ENCODE measurements at regions not wholly inside any gene's neighbourhood (a gene's known extent, or its start where the extent isn't known, plus 50 kb on each side); places are given as distances from the start of the nearest gene placed in this dataset.

- DNase-seq, result no peak
These were observed 822.9 kb downstream of the VRK1 start for GRCh38 chr14:97620066-97620465.

- no peak for DNase-seq
These were observed 827.8 kb downstream of the VRK1 start for GRCh38 chr14:97624985-97625384.

GRCh38 chr14:97625477-97625876, 828.3 kb downstream of the VRK1 start:
- DNase-seq, result no peak

- no peak for DNase-seq
These were observed 828.9 kb downstream of the VRK1 start for GRCh38 chr14:97626088-97626487.

- no peak for DNase-seq
These were observed 833.1 kb downstream of the VRK1 start for GRCh38 chr14:97630249-97630648.

- no peak for DNase-seq
These were observed 836.1 kb downstream of the VRK1 start for GRCh38 chr14:97633131-97633738.

- peak; percentile 14 for DNase-seq
These were observed 837.6 kb downstream of the VRK1 start for GRCh38 chr14:97634751-97635150.

GRCh38 chr14:97638864-97639263, 841.7 kb downstream of the VRK1 start:
- no peak for DNase-seq

- no peak for DNase-seq
These were observed 842.8 kb downstream of the VRK1 start for GRCh38 chr14:97640031-97640430.

- DNase-seq, result no peak
These were observed 844.6 kb downstream of the VRK1 start for GRCh38 chr14:97641827-97642226.

GRCh38 chr14:97642631-97643030, 845.4 kb downstream of the VRK1 start:
- DNase-seq, result no peak

GRCh38 chr14:97644365-97644764, 847.2 kb downstream of the VRK1 start:
- no peak for DNase-seq

- no peak for DNase-seq
These were observed 852.6 kb downstream of the VRK1 start for GRCh38 chr14:97649752-97650151.

- DNase-seq, result no peak
These were observed 858.2 kb downstream of the VRK1 start for GRCh38 chr14:97655169-97655948.

GRCh38 chr14:97657609-97658008, 860.4 kb downstream of the VRK1 start:
- no peak for DNase-seq

- DNase-seq, result no peak
These were observed 890.9 kb downstream of the VRK1 start for GRCh38 chr14:97687944-97688630.

- no peak for DNase-seq
These were observed 891.6 kb downstream of the VRK1 start for GRCh38 chr14:97688631-97689336.

GRCh38 chr14:97692084-97692483, 894.9 kb downstream of the VRK1 start:
- DNase-seq, result no peak

GRCh38 chr14:97695456-97695981, 898.3 kb downstream of the VRK1 start:
- DNase-seq, result no peak

GRCh38 chr14:97697772-97698171, 900.6 kb downstream of the VRK1 start:
- DNase-seq, result peak; percentile 20

GRCh38 chr14:97699026-97699425, 901.8 kb downstream of the VRK1 start:
- DNase-seq, result no peak

- DNase-seq, result peak; percentile 8
These were observed 906.0 kb downstream of the VRK1 start for GRCh38 chr14:97703006-97703760.

Measured in stimulated activated CD4-positive, alpha-beta T cell treated with anti-CD3 and anti-CD28 coated beads, Interleukin-4, amount 100 ng/mL, for 24 hours (primary cell).